Spleen (tissue), 11 donors: ENCODE measurements at regions not wholly inside any gene's neighbourhood (a gene's known extent, or its start where the extent isn't known, plus 50 kb on each side); places are given as distances from the start of the nearest gene placed in this dataset.

Experiments used
- DNase-seq: peaks from one replicate; pipeline ENCODE4 v3.0.0-alpha.2; 2020
- H3K27ac ChIP-seq, 8 donors: fragments of 200-600 bp; sonication (generic) in 7 of 8; 1 replicate in 4 of 8; 2 replicates in 4 of 8; pipeline versions ENCODE4 v1.5.0 to v1.8.0; 2016 to 2021; ENCODE audit warnings: inconsistent platforms in 4 of 8, mild to moderate bottlenecking in 4 of 8, moderate library complexity in 1 of 8
- H3K27me3 ChIP-seq, 7 donors: fragments of 200-600 bp; sonication (generic) in 6 of 7; replicated peaks in 1 of 7; 1 replicate in 4 of 7; 2 replicates in 3 of 7; pipeline versions ENCODE4 v1.5.0 to v1.8.0; 2016 to 2021; ENCODE audit warnings: inconsistent platforms in 3 of 7, mild to moderate bottlenecking in 1 of 7
- H3K36me3 ChIP-seq, 6 donors: fragments of 200-600 bp; sonication (generic) in 5 of 6; 1 replicate in 4 of 6; 2 replicates in 2 of 6; pipeline versions ENCODE4 v1.5.0 to v1.8.0; 2016 to 2021; ENCODE audit warnings: inconsistent platforms in 2 of 6
- H3K4me1 ChIP-seq, 6 donors: fragments of 200-600 bp; sonication (generic) in 5 of 6; 1 replicate in 3 of 6; 2 replicates in 3 of 6; pipeline versions ENCODE4 v1.5.0 to v1.8.0; 2016 to 2021; ENCODE audit warnings: inconsistent platforms in 3 of 6
- H3K4me3 ChIP-seq, 8 donors: fragments of 200-600 bp; sonication (generic) in 7 of 8; 1 replicate in 4 of 8; 2 replicates in 4 of 8; pipeline versions ENCODE4 v1.5.0 to v1.8.0; 2016 to 2021; ENCODE audit warnings: inconsistent platforms in 4 of 8, mild to moderate bottlenecking in 4 of 8, moderate library complexity in 2 of 8
- H3K9me3 ChIP-seq, 8 donors: fragments of 200-600 bp; sonication (generic) in 7 of 8; 1 replicate in 4 of 8; 2 replicates in 4 of 8; pipeline versions ENCODE4 v1.5.0 to v1.8.0; 2016 to 2021; ENCODE audit warnings: inconsistent platforms in 4 of 8
- CTCF ChIP-seq, 11 experiments: fragments of 200-600 bp in 7 of 11; fragments of 450-650 bp in 4 of 11; sonication (generic) in 4 of 11; IDR thresholded peaks in 8 of 11; conservative IDR thresholded peaks in 3 of 11; 1 replicate in 7 of 11; 2 replicates in 4 of 11; pipeline versions ENCODE4 v1.4.0 to v1.8.0; 2016 to 2021; ENCODE audit warnings: antibody characterized with exemption in 11 of 11, inconsistent platforms in 4 of 11, mild to moderate bottlenecking in 1 of 11
- POLR2A ChIP-seq, 3 donors: fragments of 450-650 bp; IDR thresholded peaks; one replicate each; pipeline ENCODE4 v1.5.1; 2017; ENCODE audit warnings: antibody characterized with exemption in 3 of 3, mild to moderate bottlenecking in 1 of 3
- POLR2AphosphoS5 ChIP-seq, 3 donors: sonication (generic); formaldehyde crosslinking; IDR thresholded peaks; one replicate each; pipeline ENCODE4 v1.5.1; 2017; ENCODE audit warnings: antibody characterized with exemption in 3 of 3
- WGBS, 5 donors: extraction: QIAGEN DNeasy Blood & Tissue Kit in 3 of 5; methylation state at CpG; one replicate each; pipeline versions ENCODE4 v1.1.5 to v1.1.7; 2013 to 2018; 5-methylcytosine and 5-hydroxymethylcytosine counted together
- intact Hi-C: fragments of 100-400 bp; cut with DNase I; formaldehyde crosslinking; loops from one replicate; pipeline ENCODE4 v1.15.0; 2023; ENCODE audit warnings: low total_unique reads
- donor health status: healthy with polysubstance abuse.
- donor health status: DM: no; HTN: no; CAD: no; lungs with moderate emphysema.
- donor health status: DM: no; HTN: no; CAD: no.
- donor health status: Bipolar disorder and iron deficiency.
- donor health status: healthy.
- donor health status: DM: no; HTN: no; CAD: no.
- donor health status: DM: yes; HTN: yes; CAD: no.

GRCh38 chr9:13975611-13976290 lies 338.2 kb downstream of the NFIB start:
- TF ChIP-seq POLR2A (IDR thresholded peaks at IDR 0.05): no peak
- no peak for TF ChIP-seq POLR2AphosphoS5 (IDR thresholded peaks at IDR 0.05)
- TF ChIP-seq CTCF (IDR thresholded peaks at IDR 0.05 in 8 of 11, conservative IDR thresholded peaks at IDR 0.05 in 3 of 11): no peak
- DNase-seq: no peak
- Histone ChIP-seq H3K4me3 (no peak overlapping the region), H3K27ac (no peak overlapping the region), H3K36me3 (no peaks in the 10 kb centered on the region), H3K27me3 (no peaks in the 10 kb centered on the region), H3K4me1 (peaks cover 0 to 6% (median 0%) of the 10 kb centered on the region in 6 donors), H3K9me3 (no peaks in the 10 kb centered on the region)
- 43 to 58% (median 48%) methylated on average over 1 of the region's 1 CpG for WGBS, 5 donors
- intact Hi-C loops: no loop called here

GRCh38 chr9:13974891-13975290 lies 339.1 kb downstream of the NFIB start:
- no peak for TF ChIP-seq POLR2A (IDR thresholded peaks at IDR 0.05)
- no peak for TF ChIP-seq CTCF (IDR thresholded peaks at IDR 0.05 in 8 of 11, conservative IDR thresholded peaks at IDR 0.05 in 3 of 11)
- no peak for TF ChIP-seq POLR2AphosphoS5 (IDR thresholded peaks at IDR 0.05)

DNA sequence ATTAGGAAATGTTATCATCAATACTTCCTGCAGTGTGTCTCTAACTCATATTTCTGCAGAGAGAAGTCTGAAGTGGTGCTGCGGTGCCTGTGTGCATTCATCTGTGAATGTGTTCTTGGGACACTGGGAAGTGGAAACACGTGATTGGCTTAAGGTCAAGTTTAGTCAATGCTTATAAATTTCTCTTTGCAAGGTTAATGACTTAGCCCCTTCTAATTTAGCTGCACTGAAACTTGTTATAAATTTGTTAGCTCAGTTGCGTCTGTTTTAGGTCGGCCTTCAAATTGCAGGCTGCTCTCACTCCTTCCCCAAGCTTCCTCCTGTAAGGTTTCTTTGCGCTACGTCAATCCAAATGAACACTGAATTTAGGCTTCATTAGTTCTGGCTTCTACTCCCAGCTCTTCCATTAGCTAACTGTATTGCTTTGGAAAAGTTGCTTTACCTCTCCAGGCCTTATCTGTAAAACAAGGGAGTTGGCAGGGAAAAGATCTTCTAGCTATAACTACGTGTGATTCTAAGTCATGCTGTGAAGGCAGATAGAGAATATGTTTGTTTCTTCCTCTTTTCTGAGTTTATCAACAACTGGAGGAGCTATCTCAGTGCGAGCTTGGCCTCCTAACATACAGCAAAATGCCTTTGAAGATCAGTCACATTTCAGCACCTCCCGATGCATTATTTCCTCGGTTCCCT lies 341.8 kb downstream of the NFIB start:
- no peaks in the 10 kb centered on the region for H3K27me3 ChIP-seq
- TF ChIP-seq POLR2A (IDR thresholded peaks at IDR 0.05): no peak
- TF ChIP-seq POLR2AphosphoS5 (IDR thresholded peaks at IDR 0.05): no peak
- no peak for TF ChIP-seq CTCF (IDR thresholded peaks at IDR 0.05 in 8 of 11, conservative IDR thresholded peaks at IDR 0.05 in 3 of 11)
- H3K9me3 ChIP-seq: no peaks in the 10 kb centered on the region
- DNase-seq: no peak
- peaks cover 0 to 6% (median 0%) of the 10 kb centered on the region in 6 donors for H3K4me1 ChIP-seq
- no peaks in the 10 kb centered on the region for H3K36me3 ChIP-seq
- WGBS, 5 donors: 70 to 77% (median 71%) methylated on average over 10 of the region's 10 CpGs
- no peak overlapping the region for H3K27ac ChIP-seq
- no peak overlapping the region for H3K4me3 ChIP-seq
- intact Hi-C loops: no loop called here

More at GRCh38 chr9:13974891-13975290, 339.1 kb downstream of the NFIB start:
- Histone ChIP-seq H3K4me1 (peaks cover 0 to 6% (median 0%) of the 10 kb centered on the region in 6 donors), H3K36me3 (no peaks in the 10 kb centered on the region), H3K27ac (no peak overlapping the region), H3K27me3 (no peaks in the 10 kb centered on the region), H3K4me3 (no peak overlapping the region), H3K9me3 (no peaks in the 10 kb centered on the region)
- intact Hi-C loops: no loop called here
- 31 to 52% (median 47%) methylated on average over 4 of the region's 4 CpGs for whole genome bisulfite sequencing, 5 donors
- no peak for DNase-seq

GRCh38 chr9:13971415-13971814 lies 342.5 kb downstream of the NFIB start:
- intact Hi-C loops: no loop called here
- 77 to 92% (median 86%) methylated on average over 4 of the region's 4 CpGs for WGBS, 5 donors
- Histone ChIP-seq H3K4me1 (peaks cover 0 to 6% (median 0%) of the 10 kb centered on the region in 6 donors), H3K4me3 (no peak overlapping the region), H3K27me3 (no peaks in the 10 kb centered on the region), H3K9me3 (no peaks in the 10 kb centered on the region), H3K27ac (no peak overlapping the region), H3K36me3 (no peaks in the 10 kb centered on the region)
- TF ChIP-seq CTCF (IDR thresholded peaks at IDR 0.05 in 8 of 11, conservative IDR thresholded peaks at IDR 0.05 in 3 of 11) (no peak), POLR2A (IDR thresholded peaks at IDR 0.05) (no peak), POLR2AphosphoS5 (IDR thresholded peaks at IDR 0.05) (no peak)
- no peak for DNase-seq
